Cardiac muscle cell (in vitro differentiated cells and primary cell): ENCODE measurements at regions not wholly inside any gene's neighbourhood (a gene's known extent, or its start where the extent isn't known, plus 50 kb on each side); places are given as distances from the start of the nearest gene placed in this dataset.
"Not testable (repeated sequence)": the region's sequence is repeated elsewhere in the genome, so short reads cannot be mapped to it uniquely, and the experiment has no call there.

Experiments
- DNase-seq, 2 donors: peaks; one replicate each; pipeline versions ENCODE4 v3.0.0 to v3.0.0-alpha.2; 2010 to 2017; ENCODE audit warnings: low read depth in 1 of 2, low spot score in 1 of 2
- H3K27ac ChIP-seq: fragments of 200-600 bp; sonication (generic); 2 replicates; pipeline ENCODE4 v1.5.1; 2016
- H3K27me3 ChIP-seq: fragments of 200-600 bp; sonication (generic); 2 replicates; pipeline ENCODE4 v1.6.0; 2016; ENCODE audit warnings: control low read depth
- H3K36me3 ChIP-seq: fragments of 200-600 bp; sonication (generic); 2 replicates; pipeline ENCODE4 v1.5.1; 2016; ENCODE audit warnings: control low read depth
- H3K4me1 ChIP-seq: fragments of 200-600 bp; sonication (generic); 2 replicates; pipeline ENCODE4 v1.8.1; 2017; ENCODE audit warnings: low read depth, mild to moderate bottlenecking, mixed run types
- H3K4me3 ChIP-seq: fragments of 200-600 bp; sonication (generic); 2 replicates; pipeline ENCODE4 v1.5.1; 2016; ENCODE audit warnings: mild to moderate bottlenecking
- H3K9me3 ChIP-seq: fragments of 200-600 bp; sonication (generic); 2 replicates; pipeline ENCODE4 v1.5.1; 2017; ENCODE audit warnings: low read depth, mild to moderate bottlenecking, control low read depth
- TF ChIP-seq, protein P1 (sequence below): IDR thresholded peaks from 2 replicates; pipeline ENCODE4 v1.5.1; 2012; ENCODE audit warnings: low read depth, mild to moderate bottlenecking, low read length

DNA sequence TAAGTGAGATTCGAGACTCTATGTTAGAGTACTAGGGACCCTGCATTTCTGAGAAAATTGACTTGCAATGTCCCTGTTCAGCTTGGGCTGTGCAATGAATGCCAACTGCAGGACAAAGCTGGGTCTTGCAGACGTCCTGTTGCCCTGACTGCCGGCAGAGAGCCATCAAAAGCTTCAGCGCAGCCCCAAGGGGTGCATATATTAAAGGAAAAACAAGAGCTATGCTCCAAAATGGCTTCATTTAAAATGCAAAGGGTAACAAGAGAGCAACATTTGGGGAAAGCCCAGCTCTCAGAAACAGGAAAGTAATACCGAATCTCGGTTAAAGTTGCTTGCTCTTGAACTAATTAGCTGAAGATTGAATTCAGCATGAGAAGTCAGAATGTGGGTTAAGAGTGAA lies 110.9 kb upstream of the PNPT1 start:
- H3K27me3 ChIP-seq: no peaks in the 10 kb centered on the region
- H3K4me1 ChIP-seq: no peaks in the 10 kb centered on the region
- TF ChIP-seq, protein P1, sequence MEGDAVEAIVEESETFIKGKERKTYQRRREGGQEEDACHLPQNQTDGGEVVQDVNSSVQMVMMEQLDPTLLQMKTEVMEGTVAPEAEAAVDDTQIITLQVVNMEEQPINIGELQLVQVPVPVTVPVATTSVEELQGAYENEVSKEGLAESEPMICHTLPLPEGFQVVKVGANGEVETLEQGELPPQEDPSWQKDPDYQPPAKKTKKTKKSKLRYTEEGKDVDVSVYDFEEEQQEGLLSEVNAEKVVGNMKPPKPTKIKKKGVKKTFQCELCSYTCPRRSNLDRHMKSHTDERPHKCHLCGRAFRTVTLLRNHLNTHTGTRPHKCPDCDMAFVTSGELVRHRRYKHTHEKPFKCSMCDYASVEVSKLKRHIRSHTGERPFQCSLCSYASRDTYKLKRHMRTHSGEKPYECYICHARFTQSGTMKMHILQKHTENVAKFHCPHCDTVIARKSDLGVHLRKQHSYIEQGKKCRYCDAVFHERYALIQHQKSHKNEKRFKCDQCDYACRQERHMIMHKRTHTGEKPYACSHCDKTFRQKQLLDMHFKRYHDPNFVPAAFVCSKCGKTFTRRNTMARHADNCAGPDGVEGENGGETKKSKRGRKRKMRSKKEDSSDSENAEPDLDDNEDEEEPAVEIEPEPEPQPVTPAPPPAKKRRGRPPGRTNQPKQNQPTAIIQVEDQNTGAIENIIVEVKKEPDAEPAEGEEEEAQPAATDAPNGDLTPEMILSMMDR: no peak
- H3K36me3 ChIP-seq: no peaks in the 10 kb centered on the region
- no peak for DNase-seq
- no peaks in the 10 kb centered on the region for H3K9me3 ChIP-seq
- no peak overlapping the region for H3K27ac ChIP-seq
- no peak overlapping the region for H3K4me3 ChIP-seq

DNA sequence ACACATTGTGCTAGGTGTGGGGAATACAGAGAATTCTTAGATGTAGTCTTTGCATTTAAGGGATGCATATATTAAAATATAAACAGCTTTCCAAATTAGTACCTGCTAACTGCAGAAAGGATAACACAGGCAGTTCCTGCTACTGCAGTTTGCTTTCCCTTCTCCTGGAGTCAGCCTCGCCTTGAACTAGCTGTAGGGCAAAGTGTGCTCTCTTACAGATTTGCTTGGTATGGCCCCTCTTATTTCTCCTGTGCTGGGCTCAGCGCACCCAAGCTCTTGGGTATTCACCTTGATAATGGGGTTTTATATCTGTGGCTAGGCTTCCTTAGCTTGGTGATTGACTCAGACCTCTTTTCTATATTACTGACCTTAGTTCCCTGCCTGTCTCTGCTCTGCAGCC lies 108.4 kb upstream of the PNPT1 start:
- no peak for DNase-seq
- Histone ChIP-seq H3K27ac (no peak overlapping the region), H3K27me3 (no peaks in the 10 kb centered on the region), H3K4me1 (no peaks in the 10 kb centered on the region), H3K4me3 (no peak overlapping the region), H3K9me3 (no peaks in the 10 kb centered on the region), H3K36me3 (no peaks in the 10 kb centered on the region)
- TF ChIP-seq, protein P1: no peak

DNA sequence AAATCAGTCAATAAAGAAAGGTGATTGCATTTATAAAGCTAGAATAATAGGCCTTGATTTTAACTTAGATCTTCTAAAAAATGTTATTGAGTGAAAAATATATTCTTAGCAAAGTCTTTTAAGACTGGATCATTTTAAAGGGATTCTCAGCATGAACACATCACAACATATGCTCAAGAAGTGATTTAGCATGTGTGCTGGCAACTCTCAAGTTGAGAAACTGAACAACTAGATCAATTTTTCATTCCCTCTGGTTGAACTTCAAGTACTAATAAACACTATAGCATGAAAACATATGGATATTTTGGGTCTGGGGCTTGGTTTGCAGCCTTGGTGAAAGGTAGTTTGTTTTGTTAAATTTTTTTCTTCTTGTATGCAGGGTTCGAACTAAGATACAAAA lies 107.8 kb upstream of the PNPT1 start:
- Histone ChIP-seq H3K36me3 (no peaks in the 10 kb centered on the region), H3K9me3 (no peaks in the 10 kb centered on the region), H3K4me3 (no peak overlapping the region), H3K27ac (no peak overlapping the region), H3K4me1 (no peaks in the 10 kb centered on the region), H3K27me3 (no peaks in the 10 kb centered on the region)
- TF ChIP-seq, protein P1: no peak
- no peak for DNase-seq

DNA sequence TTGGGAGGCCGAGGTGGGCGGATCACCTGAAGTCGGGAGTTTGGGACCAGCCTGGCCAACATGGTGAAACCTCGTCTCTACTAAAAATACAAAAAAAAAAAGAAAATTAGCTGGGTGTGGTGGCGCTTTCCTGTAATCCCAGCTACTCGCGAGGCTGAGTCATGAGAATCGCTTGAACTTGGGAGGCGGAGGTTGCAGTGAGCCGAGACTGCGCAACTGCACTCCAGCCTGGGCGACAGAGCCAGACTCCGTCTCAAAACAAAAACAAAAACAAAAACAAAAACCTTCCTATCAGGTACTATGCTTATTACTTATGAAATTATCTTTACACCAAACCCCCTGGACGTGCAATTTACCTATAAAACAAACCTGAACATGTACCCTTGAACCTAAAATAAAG lies 106.0 kb upstream of the PNPT1 start:
- H3K4me1 ChIP-seq, H3K36me3 ChIP-seq, H3K27ac ChIP-seq, DNase-seq, H3K9me3 ChIP-seq, H3K27me3 ChIP-seq, H3K4me3 ChIP-seq: not testable (repeated sequence)

DNA sequence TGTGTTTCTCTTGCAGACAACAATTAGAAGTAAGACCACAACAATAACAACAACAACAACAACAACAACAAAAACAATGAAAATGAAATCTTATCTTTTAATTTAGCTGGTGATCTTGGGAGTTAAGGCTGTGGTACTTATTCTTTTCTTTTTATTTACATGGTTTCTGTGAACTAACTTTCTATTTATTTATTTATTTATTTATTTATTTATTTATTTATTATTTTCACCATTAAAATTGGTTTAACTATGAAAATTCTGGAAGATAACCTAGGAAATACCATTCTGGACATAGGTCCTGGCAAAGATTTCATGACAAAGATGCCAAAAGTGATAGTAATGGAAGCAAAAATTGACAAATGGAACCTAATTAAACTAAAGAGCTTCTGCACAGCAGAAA lies 102.5 kb upstream of the PNPT1 start:
- H3K27me3 ChIP-seq: no peaks in the 10 kb centered on the region
- no peaks in the 10 kb centered on the region for H3K4me1 ChIP-seq
- DNase-seq: no peak
- H3K9me3 ChIP-seq: no peaks in the 10 kb centered on the region
- H3K36me3 ChIP-seq: no peaks in the 10 kb centered on the region
- TF ChIP-seq, protein P1: no peak
- H3K27ac ChIP-seq: no peak overlapping the region
- H3K4me3 ChIP-seq: no peak overlapping the region

DNA sequence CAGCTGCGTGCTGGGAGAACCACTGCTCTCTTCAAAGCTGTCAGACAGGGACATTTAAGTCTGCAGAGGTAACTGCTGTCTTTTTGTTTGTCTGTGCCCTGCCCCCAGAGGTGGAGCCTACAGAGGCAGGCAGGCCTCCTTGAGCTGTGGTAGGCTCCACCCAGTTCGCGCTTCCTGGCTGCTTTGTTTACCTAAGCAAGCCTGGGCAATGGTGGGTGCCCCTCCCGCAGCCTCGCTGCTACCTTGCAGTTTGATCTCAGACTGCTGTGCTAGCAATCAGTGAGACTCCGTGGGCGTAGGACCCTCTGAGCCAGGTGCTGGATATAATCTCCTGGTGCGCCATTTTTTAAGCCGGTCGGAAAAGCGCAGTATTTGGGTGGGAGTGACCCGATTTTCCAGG lies 100.0 kb upstream of the PNPT1 start:
- not testable (repeated sequence) for H3K36me3 ChIP-seq, H3K4me3 ChIP-seq, DNase-seq, H3K27ac ChIP-seq, H3K9me3 ChIP-seq, H3K4me1 ChIP-seq, H3K27me3 ChIP-seq

DNA sequence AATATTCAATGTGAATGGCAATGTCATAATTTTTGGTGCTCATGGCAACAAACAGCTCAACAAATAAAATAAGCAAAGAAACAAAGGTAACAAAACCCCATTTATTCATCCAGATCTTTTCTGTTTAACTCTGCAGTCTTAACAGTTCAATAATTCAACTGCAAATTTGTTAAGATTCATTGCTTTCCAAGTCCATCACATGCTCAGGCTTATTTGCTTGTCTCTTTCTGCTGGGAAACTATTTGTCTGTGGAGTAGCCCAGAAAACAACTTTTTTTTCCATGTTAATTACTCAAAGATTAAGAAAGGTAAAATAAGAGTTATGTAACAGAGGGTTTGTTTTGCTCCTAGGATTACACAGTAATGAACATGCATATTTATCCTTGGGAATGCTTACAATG lies 92.6 kb upstream of the PNPT1 start:
- Histone ChIP-seq H3K27me3 (no peaks in the 10 kb centered on the region), H3K4me1 (no peaks in the 10 kb centered on the region), H3K4me3 (no peak overlapping the region), H3K27ac (no peak overlapping the region), H3K36me3 (no peaks in the 10 kb centered on the region), H3K9me3 (no peaks in the 10 kb centered on the region)
- DNase-seq: no peak
- TF ChIP-seq, protein P1: no peak

DNA sequence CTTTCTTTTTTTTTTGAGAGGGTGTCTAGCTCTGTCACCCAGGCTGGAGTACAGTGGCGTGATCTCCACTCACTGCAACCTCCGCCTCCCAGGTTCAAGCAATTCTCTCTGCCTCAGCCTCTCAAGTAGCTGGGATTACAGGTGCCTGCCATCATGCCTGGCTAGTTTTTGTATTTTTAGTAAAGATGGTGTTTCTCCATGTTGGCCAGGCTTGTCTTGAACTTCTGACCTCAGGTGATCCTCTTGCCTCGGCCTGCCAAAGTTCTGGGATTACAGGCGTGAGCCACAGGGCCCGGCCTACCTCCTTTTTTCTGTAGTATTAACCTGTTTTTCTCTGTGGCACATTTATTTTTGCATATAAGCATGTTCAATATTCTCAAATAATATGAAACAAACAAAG lies 90.1 kb upstream of the PNPT1 start:
- H3K4me3 ChIP-seq, H3K27ac ChIP-seq, H3K4me1 ChIP-seq, H3K36me3 ChIP-seq, H3K27me3 ChIP-seq, DNase-seq, H3K9me3 ChIP-seq: not testable (repeated sequence)
